ENCODE measurements at regions not wholly inside any gene's neighbourhood (a gene's known extent, or its start where the extent isn't known, plus 50 kb on each side); places are given as distances from the start of the nearest gene placed in this dataset.

- H3K4me1 ChIP-seq (ENCODE audit: control insufficient read depth in 1 of 2, insufficient read depth in 2 of 2, low read length in 2 of 2), result no peaks in the 10 kb centered on the region
- no peaks in the 10 kb centered on the region for H3K27me3 ChIP-seq (ENCODE audit: low read depth, low read length)
- no peak overlapping the region for H3K4me3 ChIP-seq (ENCODE audit: low read depth in 1 of 2, low read length in 2 of 2)
- H3K36me3 ChIP-seq (ENCODE audit: control insufficient read depth in 1 of 2, insufficient read depth in 2 of 2, low read length in 2 of 2), result no peaks in the 10 kb centered on the region
- H3K27ac ChIP-seq (ENCODE audit: low read length), result no peak overlapping the region
- no peaks in the 10 kb centered on the region for H3K9me3 ChIP-seq (ENCODE audit: control insufficient read depth in 1 of 2, low read length in 2 of 2)
Measured at GRCh38 chr6:82035526-82035925, 212.0 kb downstream of the IBTK start.

GRCh38 chr6:82033631-82034211, 213.8 kb downstream of the IBTK start:
- no peaks in the 10 kb centered on the region for H3K36me3 ChIP-seq (ENCODE audit: control insufficient read depth in 1 of 2, insufficient read depth in 2 of 2, low read length in 2 of 2)
- no peak overlapping the region for H3K27ac ChIP-seq (ENCODE audit: low read length)
- H3K27me3 ChIP-seq (ENCODE audit: low read depth, low read length), result no peaks in the 10 kb centered on the region
- H3K9me3 ChIP-seq (ENCODE audit: control insufficient read depth in 1 of 2, low read length in 2 of 2), result no peaks in the 10 kb centered on the region
- no peak overlapping the region for H3K4me3 ChIP-seq (ENCODE audit: low read depth in 1 of 2, low read length in 2 of 2)
- no peaks in the 10 kb centered on the region for H3K4me1 ChIP-seq (ENCODE audit: control insufficient read depth in 1 of 2, insufficient read depth in 2 of 2, low read length in 2 of 2)

DNA sequence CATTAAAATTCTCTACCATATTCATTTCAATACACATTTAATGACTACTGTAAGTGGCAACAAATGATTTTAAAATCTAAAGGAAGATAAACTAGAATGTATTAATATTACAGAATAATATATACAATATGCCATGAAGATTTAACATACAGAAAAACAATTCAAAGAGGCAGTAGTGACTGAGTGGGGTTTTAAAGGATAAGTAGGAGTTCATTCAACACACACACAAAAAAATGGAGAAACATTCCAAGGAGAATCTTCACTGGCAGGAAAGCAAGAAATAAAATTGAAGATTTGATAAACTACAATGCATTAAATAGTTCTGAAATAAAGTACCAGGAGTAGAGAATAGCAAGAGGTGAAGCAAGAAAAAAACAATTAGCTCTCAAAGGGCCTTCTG, 215.1 kb downstream of the IBTK start:
- Histone ChIP-seq H3K4me1 (ENCODE audit: control insufficient read depth in 1 of 2, insufficient read depth in 2 of 2, low read length in 2 of 2) (no peaks in the 10 kb centered on the region), H3K27me3 (ENCODE audit: low read depth, low read length) (no peaks in the 10 kb centered on the region), H3K4me3 (ENCODE audit: low read depth in 1 of 2, low read length in 2 of 2) (no peak overlapping the region), H3K27ac (ENCODE audit: low read length) (no peak overlapping the region), H3K9me3 (ENCODE audit: control insufficient read depth in 1 of 2, low read length in 2 of 2) (no peaks in the 10 kb centered on the region), H3K36me3 (ENCODE audit: control insufficient read depth in 1 of 2, insufficient read depth in 2 of 2, low read length in 2 of 2) (no peaks in the 10 kb centered on the region)

- Histone ChIP-seq H3K27ac (ENCODE audit: low read length) (no peak overlapping the region), H3K9me3 (ENCODE audit: control insufficient read depth in 1 of 2, low read length in 2 of 2) (no peaks in the 10 kb centered on the region), H3K4me3 (ENCODE audit: low read depth in 1 of 2, low read length in 2 of 2) (no peak overlapping the region), H3K36me3 (ENCODE audit: control insufficient read depth in 1 of 2, insufficient read depth in 2 of 2, low read length in 2 of 2) (no peaks in the 10 kb centered on the region), H3K4me1 (ENCODE audit: control insufficient read depth in 1 of 2, insufficient read depth in 2 of 2, low read length in 2 of 2) (no peaks in the 10 kb centered on the region), H3K27me3 (ENCODE audit: low read depth, low read length) (no peaks in the 10 kb centered on the region)
Measured at GRCh38 chr6:82030761-82031503, 216.6 kb downstream of the IBTK start.

DNA sequence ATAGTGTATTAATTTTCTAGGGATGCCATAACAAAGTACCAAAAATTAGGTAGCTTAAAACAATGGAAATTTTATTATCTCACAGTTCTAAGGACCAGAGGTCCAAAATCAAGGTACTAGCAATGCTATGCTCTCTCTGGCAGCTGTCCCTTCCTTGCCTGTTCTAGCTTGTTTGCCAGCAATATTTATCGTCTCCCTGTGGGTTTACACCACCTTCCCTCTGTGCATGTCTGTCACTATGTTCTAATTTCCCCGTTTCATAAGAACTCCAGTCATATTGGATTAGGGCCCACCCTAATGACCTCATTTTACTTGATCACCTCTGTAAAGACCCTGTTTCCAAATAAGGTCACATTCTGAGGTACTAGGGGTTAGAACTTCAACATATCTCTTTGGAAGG, 217.2 kb downstream of the IBTK start:
- H3K27me3 ChIP-seq (ENCODE audit: low read depth, low read length), result no peaks in the 10 kb centered on the region
- no peaks in the 10 kb centered on the region for H3K4me1 ChIP-seq (ENCODE audit: control insufficient read depth in 1 of 2, insufficient read depth in 2 of 2, low read length in 2 of 2)
- no peaks in the 10 kb centered on the region for H3K36me3 ChIP-seq (ENCODE audit: control insufficient read depth in 1 of 2, insufficient read depth in 2 of 2, low read length in 2 of 2)
- H3K27ac ChIP-seq (ENCODE audit: low read length), result no peak overlapping the region
- H3K4me3 ChIP-seq (ENCODE audit: low read depth in 1 of 2, low read length in 2 of 2), result no peak overlapping the region
- H3K9me3 ChIP-seq (ENCODE audit: control insufficient read depth in 1 of 2, low read length in 2 of 2), result no peaks in the 10 kb centered on the region

DNA sequence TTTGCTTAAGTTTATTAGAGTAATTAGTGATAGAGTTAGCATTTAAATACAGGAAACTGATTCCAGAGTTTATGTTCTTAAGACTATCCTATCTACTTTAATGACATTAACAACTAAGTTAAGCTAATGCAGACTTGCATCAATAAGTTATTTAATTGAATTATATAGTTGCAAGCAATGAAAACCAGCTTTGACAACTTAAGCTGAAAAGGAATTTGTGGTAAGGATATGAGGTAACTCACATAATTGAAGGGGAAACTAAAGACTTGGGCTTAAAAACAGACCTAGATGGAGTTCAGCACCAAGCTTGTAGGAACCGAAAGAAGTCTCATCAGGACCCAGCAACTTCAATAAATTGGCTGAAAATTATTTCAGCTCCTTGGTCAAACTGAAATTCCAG, 222.3 kb downstream of the IBTK start:
- Histone ChIP-seq H3K27ac (ENCODE audit: low read length) (no peak overlapping the region), H3K36me3 (ENCODE audit: control insufficient read depth in 1 of 2, insufficient read depth in 2 of 2, low read length in 2 of 2) (no peaks in the 10 kb centered on the region)

GRCh38 chr6:82022614-82023129, 224.9 kb downstream of the IBTK start:
- no peak overlapping the region for H3K27ac ChIP-seq (ENCODE audit: low read length)
- no peak overlapping the region for H3K4me3 ChIP-seq (ENCODE audit: low read depth in 1 of 2, low read length in 2 of 2)
- no peaks in the 10 kb centered on the region for H3K9me3 ChIP-seq (ENCODE audit: control insufficient read depth in 1 of 2, low read length in 2 of 2)
- no peaks in the 10 kb centered on the region for H3K36me3 ChIP-seq (ENCODE audit: control insufficient read depth in 1 of 2, insufficient read depth in 2 of 2, low read length in 2 of 2)
- no peaks in the 10 kb centered on the region for H3K4me1 ChIP-seq (ENCODE audit: control insufficient read depth in 1 of 2, insufficient read depth in 2 of 2, low read length in 2 of 2)
- H3K27me3 ChIP-seq (ENCODE audit: low read depth, low read length), result no peaks in the 10 kb centered on the region

More for the DNA sequence above, 222.3 kb downstream of the IBTK start:
- Histone ChIP-seq H3K27me3 (ENCODE audit: low read depth, low read length) (no peaks in the 10 kb centered on the region), H3K4me1 (ENCODE audit: control insufficient read depth in 1 of 2, insufficient read depth in 2 of 2, low read length in 2 of 2) (no peaks in the 10 kb centered on the region), H3K9me3 (ENCODE audit: control insufficient read depth in 1 of 2, low read length in 2 of 2) (no peaks in the 10 kb centered on the region), H3K4me3 (ENCODE audit: low read depth in 1 of 2, low read length in 2 of 2) (no peak overlapping the region)

GRCh38 chr6:82017773-82018172, 229.8 kb downstream of the IBTK start:
- no peaks in the 10 kb centered on the region for H3K9me3 ChIP-seq (ENCODE audit: control insufficient read depth in 1 of 2, low read length in 2 of 2)
- H3K36me3 ChIP-seq (ENCODE audit: control insufficient read depth in 1 of 2, insufficient read depth in 2 of 2, low read length in 2 of 2), result peaks cover 0 to 12% of the 10 kb centered on the region in 2 donors
- no peak overlapping the region for H3K4me3 ChIP-seq (ENCODE audit: low read depth in 1 of 2, low read length in 2 of 2)
- no peak overlapping the region for H3K27ac ChIP-seq (ENCODE audit: low read length)
- H3K4me1 ChIP-seq (ENCODE audit: control insufficient read depth in 1 of 2, insufficient read depth in 2 of 2, low read length in 2 of 2), result peaks cover 4 to 13% of the 10 kb centered on the region in 2 donors
- H3K27me3 ChIP-seq (ENCODE audit: low read depth, low read length), result no peaks in the 10 kb centered on the region

DNA sequence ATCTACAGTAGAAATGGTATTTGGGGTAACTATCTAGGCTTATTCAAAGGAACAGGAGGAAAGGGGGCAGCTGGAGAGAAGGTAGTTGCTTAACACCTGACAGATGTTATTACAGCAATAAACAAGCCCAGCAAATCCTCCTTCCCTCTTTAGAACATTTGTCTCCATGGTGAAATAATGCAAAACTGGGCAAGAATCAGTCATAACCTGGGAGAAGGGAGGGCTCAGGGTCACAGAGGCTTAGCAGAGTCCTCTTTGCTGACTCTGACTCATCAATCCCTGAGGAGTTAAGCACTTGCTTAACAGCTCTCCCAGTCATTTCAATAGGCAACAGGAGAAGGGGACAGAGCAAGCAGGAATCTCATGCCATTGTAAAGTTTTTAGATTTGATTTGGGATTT, 230.3 kb downstream of the IBTK start:
- H3K4me3 ChIP-seq (ENCODE audit: low read depth in 1 of 2, low read length in 2 of 2), result no peak overlapping the region
- no peaks in the 10 kb centered on the region for H3K9me3 ChIP-seq (ENCODE audit: control insufficient read depth in 1 of 2, low read length in 2 of 2)
- H3K27me3 ChIP-seq (ENCODE audit: low read depth, low read length), result no peaks in the 10 kb centered on the region
- H3K36me3 ChIP-seq (ENCODE audit: control insufficient read depth in 1 of 2, insufficient read depth in 2 of 2, low read length in 2 of 2), result peaks cover 0 to 12% of the 10 kb centered on the region in 2 donors
- peak overlapping the region; percentile 20 for H3K27ac ChIP-seq (ENCODE audit: low read length)
- peaks cover 4 to 13% of the 10 kb centered on the region in 2 donors for H3K4me1 ChIP-seq (ENCODE audit: control insufficient read depth in 1 of 2, insufficient read depth in 2 of 2, low read length in 2 of 2)

DNA sequence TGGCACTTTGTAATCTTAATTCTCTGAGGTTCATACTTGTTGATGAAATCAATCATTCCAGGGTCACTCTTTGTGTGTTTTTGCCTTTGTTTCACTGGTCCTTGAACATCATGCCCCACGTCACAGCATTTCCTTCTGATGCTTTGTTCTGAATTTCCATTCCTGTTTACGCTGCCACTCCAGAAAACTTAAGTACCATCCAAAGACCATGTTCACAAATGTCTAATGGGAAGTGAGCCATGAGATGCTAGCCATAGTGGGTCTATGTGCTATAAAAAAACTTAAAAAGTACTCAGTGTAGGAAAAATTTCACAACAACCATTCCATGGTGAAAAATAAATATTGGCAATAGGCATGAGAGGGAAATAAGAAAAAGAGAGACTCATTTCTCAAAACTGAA, 232.0 kb downstream of the IBTK start:
- Histone ChIP-seq H3K27ac (ENCODE audit: low read length) (no peak overlapping the region), H3K4me3 (ENCODE audit: low read depth in 1 of 2, low read length in 2 of 2) (no peak overlapping the region), H3K4me1 (ENCODE audit: control insufficient read depth in 1 of 2, insufficient read depth in 2 of 2, low read length in 2 of 2) (peaks cover 4 to 13% of the 10 kb centered on the region in 2 donors), H3K27me3 (ENCODE audit: low read depth, low read length) (no peaks in the 10 kb centered on the region), H3K9me3 (ENCODE audit: control insufficient read depth in 1 of 2, low read length in 2 of 2) (no peaks in the 10 kb centered on the region), H3K36me3 (ENCODE audit: control insufficient read depth in 1 of 2, insufficient read depth in 2 of 2, low read length in 2 of 2) (peaks cover 0 to 12% of the 10 kb centered on the region in 2 donors)

DNA sequence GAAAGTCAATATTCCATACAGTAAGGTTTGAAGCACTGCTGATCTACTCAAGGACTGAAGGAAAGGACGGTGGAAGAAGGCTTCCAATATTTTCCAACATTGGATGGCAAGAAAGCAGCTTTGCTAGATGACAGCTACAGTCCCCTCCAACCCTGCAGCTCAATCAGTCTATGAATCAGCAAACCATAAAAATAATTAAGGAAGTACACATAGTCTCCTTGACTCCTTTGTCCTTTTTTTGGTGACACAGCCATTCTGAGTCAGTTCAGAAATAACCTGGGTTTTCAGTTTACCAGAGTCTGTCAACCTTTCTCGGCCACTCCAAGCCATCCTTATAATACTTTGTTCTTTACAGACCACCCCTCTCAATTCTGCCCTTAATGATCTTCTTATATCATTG, 232.5 kb downstream of the IBTK start:
- Histone ChIP-seq H3K4me3 (ENCODE audit: low read depth in 1 of 2, low read length in 2 of 2) (no peak overlapping the region), H3K9me3 (ENCODE audit: control insufficient read depth in 1 of 2, low read length in 2 of 2) (no peaks in the 10 kb centered on the region), H3K4me1 (ENCODE audit: control insufficient read depth in 1 of 2, insufficient read depth in 2 of 2, low read length in 2 of 2) (peaks cover 4 to 13% of the 10 kb centered on the region in 2 donors), H3K36me3 (ENCODE audit: control insufficient read depth in 1 of 2, insufficient read depth in 2 of 2, low read length in 2 of 2) (peaks cover 0 to 12% of the 10 kb centered on the region in 2 donors), H3K27me3 (ENCODE audit: low read depth, low read length) (no peaks in the 10 kb centered on the region), H3K27ac (ENCODE audit: low read length) (no peak overlapping the region)
